ENCODE measurements at regions not wholly inside any gene's neighbourhood (a gene's known extent, or its start where the extent isn't known, plus 50 kb on each side); places are given as distances from the start of the nearest gene placed in this dataset.

GRCh38 chr2:44836174-44836573, 105.3 kb upstream of the SIX3 start:
- Histone ChIP-seq H3K36me3 (no peaks in the 10 kb centered on the region), H3K4me3 (ENCODE audit: low read depth, low read length) (no peak overlapping the region), H3K27me3 (ENCODE audit: insufficient read depth, low read depth, severe bottlenecking) (no peaks in the 10 kb centered on the region), H3K27ac (no peak overlapping the region), H3K9me3 (ENCODE audit: severe bottlenecking) (peaks cover 8% of the 10 kb centered on the region)
- no peak for DNase-seq
- no peak for TF ChIP-seq CTCF (IDR thresholded peaks at IDR 0.05; ENCODE audit: low read depth, low read length)

- no peak for TF ChIP-seq CTCF (IDR thresholded peaks at IDR 0.05; ENCODE audit: low read depth, low read length)
- DNase-seq, result no peak
- Histone ChIP-seq H3K4me3 (ENCODE audit: low read depth, low read length) (no peak overlapping the region), H3K27me3 (ENCODE audit: insufficient read depth, low read depth, severe bottlenecking) (no peaks in the 10 kb centered on the region), H3K36me3 (no peaks in the 10 kb centered on the region), H3K9me3 (ENCODE audit: severe bottlenecking) (peaks cover 8% of the 10 kb centered on the region), H3K27ac (no peak overlapping the region)
Observed at GRCh38 chr2:44836916-44837315, 104.6 kb upstream of the SIX3 start.

GRCh38 chr2:44838116-44838790, 103.2 kb upstream of the SIX3 start:
- no peak overlapping the region for H3K27ac ChIP-seq
- no peak for TF ChIP-seq CTCF (IDR thresholded peaks at IDR 0.05; ENCODE audit: low read depth, low read length)

GRCh38 chr2:44839370-44839769, 102.1 kb upstream of the SIX3 start:
- peak overlapping the region; percentile 66 for H3K27ac ChIP-seq
- TF ChIP-seq CTCF (IDR thresholded peaks at IDR 0.05; ENCODE audit: low read depth, low read length), result no peak

More at GRCh38 chr2:44838116-44838790, 103.2 kb upstream of the SIX3 start:
- Histone ChIP-seq H3K4me3 (ENCODE audit: low read depth, low read length) (no peak overlapping the region), H3K9me3 (ENCODE audit: severe bottlenecking) (peaks cover 6% of the 10 kb centered on the region), H3K27me3 (ENCODE audit: insufficient read depth, low read depth, severe bottlenecking) (no peaks in the 10 kb centered on the region), H3K36me3 (no peaks in the 10 kb centered on the region)
- no peak for DNase-seq

GRCh38 chr2:44839771-44840502, 101.6 kb upstream of the SIX3 start:
- Histone ChIP-seq H3K36me3 (no peaks in the 10 kb centered on the region), H3K27me3 (ENCODE audit: insufficient read depth, low read depth, severe bottlenecking) (no peaks in the 10 kb centered on the region), H3K4me3 (ENCODE audit: low read depth, low read length) (no peak overlapping the region), H3K27ac (peak overlapping the region; percentile 66), H3K9me3 (ENCODE audit: severe bottlenecking) (no peaks in the 10 kb centered on the region)
- DNase-seq, result no peak
- no peak for TF ChIP-seq CTCF (IDR thresholded peaks at IDR 0.05; ENCODE audit: low read depth, low read length)

More at GRCh38 chr2:44839370-44839769, 102.1 kb upstream of the SIX3 start:
- H3K36me3 ChIP-seq, result no peaks in the 10 kb centered on the region
- no peaks in the 10 kb centered on the region for H3K9me3 ChIP-seq (ENCODE audit: severe bottlenecking)
- H3K27me3 ChIP-seq (ENCODE audit: insufficient read depth, low read depth, severe bottlenecking), result no peaks in the 10 kb centered on the region
- no peak for DNase-seq
- no peak overlapping the region for H3K4me3 ChIP-seq (ENCODE audit: low read depth, low read length)

All from WERI-Rb-1 (cell line).